T1000 (cell line): ENCODE measurements at regions not wholly inside any gene's neighbourhood (a gene's known extent, or its start where the extent isn't known, plus 50 kb on each side); places are given as distances from the start of the nearest gene placed in this dataset.

Source experiments
- DNase-seq: peaks from one replicate; lab custom pipeline; 2025; ENCODE audit warnings: mixed read lengths; lab: John Stamatoyannopoulos, UW

GRCh38 chr7:23980081-23980480 is 270.1 kb downstream of the STK31 start:
- no peak for DNase-seq

DNA sequence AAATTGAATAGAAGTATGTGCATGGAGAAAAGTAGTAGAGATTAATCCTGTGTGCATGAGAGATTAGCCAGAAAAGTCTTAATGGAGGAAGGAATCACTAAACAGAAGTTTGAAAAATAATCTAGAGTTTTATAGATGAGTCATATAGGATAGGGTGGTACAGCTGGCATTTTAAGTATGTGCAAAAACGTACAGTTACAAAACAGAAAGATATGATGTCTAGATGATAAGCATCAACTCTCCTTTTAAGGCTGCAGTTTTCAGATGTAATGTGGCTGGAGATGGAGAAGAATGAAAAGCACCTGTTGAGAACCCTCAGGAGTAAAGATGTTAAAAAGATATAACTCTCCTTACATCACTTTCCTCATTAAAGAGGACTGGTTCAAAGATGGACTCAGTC is 271.3 kb downstream of the STK31 start:
- DNase-seq, result no peak

DNA sequence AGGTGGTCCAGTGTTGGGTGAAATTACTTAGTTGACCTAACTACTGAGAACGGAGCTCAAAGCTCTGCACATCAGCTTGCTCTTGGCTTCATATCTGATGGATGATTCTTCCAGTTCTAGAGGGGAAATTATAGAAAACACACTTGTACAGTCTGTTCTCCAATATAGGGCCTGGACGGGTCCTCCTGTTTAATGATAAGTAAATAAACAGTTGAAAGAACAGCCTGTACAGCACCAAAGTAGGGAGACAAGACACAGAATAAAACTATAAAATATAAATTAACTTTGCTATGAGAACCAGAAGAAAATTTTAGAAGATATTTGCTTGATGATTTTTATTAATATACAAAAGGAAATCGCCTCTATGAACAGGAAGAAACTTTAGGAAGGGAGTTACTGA is 271.7 kb downstream of the STK31 start:
- no peak for DNase-seq

DNA sequence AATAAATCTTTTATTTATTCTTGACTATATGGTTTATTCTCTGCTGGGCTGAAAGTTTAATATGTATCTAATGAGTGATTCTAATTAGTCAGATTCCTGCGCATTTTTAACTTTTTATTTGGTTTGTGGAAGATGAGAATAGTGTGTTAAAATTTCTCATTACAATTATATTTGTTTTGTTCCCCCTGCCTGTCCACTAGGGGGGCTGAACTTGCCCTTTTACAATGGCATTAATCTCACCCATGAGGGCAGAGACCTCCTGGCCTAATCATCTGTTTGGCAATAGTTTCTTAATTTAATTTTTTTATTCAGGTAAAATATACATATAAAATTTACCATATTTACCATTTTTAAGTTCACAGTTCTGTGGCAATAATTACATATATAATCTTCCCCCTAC is 278.5 kb upstream of the NPY start:
- no peak for DNase-seq

- DNase-seq, result no peak
Measured at GRCh38 chr7:24010495-24010894, 273.5 kb upstream of the NPY start.

- DNase-seq, result no peak
Measured at GRCh38 chr7:24017519-24017918, 266.5 kb upstream of the NPY start.

DNA sequence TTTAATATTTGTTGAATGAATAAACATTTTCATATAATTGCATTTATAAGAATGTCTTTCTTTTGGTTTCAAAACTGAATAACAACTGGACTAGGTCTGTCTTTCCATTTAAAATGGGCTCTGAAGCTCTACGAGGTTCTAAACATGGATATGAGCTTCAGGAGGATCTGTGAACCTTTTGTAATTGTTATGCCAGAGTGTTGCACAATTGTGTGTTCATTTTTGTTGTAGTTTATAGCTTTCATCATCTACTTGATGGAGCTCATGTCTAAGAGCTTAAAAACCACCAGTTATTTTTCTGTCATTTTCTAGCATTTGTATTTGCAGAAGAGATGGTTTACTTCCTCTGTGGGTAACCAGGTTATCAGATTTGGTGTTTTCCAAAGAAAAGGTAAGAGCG is 265.7 kb upstream of the NPY start:
- DNase-seq, result no peak

GRCh38 chr7:24019841-24020240 is 264.1 kb upstream of the NPY start:
- no peak for DNase-seq

- no peak for DNase-seq
Measured at GRCh38 chr7:24024276-24025068, 259.5 kb upstream of the NPY start.

GRCh38 chr7:24025094-24025493 is 258.9 kb upstream of the NPY start:
- DNase-seq, result no peak

- no peak for DNase-seq
Measured at GRCh38 chr7:24025765-24026164, 258.2 kb upstream of the NPY start.

DNA sequence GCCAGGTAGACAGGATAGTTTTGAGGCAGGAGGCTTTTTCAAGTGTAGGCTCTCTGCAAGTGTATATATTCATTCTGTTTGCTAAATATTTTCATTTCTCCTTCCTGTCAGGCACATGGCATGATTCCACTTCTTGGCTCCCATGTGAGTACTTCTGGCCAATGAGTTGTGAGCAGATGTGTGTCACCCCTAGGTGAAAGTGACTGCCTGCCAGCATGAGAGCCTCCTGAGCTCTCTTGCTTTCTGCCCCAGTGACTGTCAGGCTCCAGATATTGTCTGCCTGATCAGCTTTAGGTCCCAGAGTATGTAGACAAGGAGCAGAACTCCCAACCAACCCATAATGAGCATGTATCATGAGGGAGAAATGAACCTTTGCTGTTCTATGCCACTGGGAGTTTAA is 257.6 kb upstream of the NPY start:
- DNase-seq, result no peak

- no peak for DNase-seq
Measured at GRCh38 chr7:24029068-24029467, 254.9 kb upstream of the NPY start.

- no peak for DNase-seq
Measured at GRCh38 chr7:24034251-24034650, 249.7 kb upstream of the NPY start.

- DNase-seq, result no peak
Measured at GRCh38 chr7:24035366-24036032, 248.5 kb upstream of the NPY start.

DNA sequence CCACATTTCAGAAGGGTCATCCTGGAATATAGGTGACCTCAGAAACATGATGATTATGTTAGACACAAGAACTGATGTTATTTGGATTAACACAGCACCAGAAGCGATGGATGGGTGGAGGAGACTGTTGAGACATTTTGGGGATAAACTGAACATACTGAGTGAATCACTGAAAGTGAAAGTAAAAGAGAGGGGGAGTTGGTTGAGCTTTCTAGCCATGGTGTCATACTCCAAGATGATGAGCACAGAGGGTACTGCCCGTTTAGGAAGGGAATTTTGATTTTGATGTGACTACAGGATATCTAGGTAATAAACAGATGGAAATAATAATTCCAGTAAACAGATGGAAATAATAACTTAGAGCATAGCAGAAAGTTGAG is 248.0 kb upstream of the NPY start:
- DNase-seq, result no peak

DNA sequence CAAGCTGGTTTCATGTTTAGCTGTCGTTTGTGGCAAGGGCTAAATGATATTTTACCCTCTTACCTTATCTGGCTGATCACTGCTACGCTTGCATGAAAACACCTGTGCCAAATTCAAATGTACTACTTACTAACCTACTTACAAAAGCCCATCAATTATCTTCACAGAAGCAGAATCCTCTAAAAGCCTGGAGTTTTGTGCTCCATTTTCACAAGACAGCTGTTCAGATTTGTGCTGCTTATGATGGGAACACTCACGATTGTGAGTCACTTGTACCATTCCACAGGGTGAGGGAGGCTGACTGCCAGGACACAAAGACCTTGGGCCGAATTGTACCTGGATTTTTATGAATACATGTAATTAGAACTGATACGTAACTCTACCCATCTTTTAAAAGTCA is 245.0 kb upstream of the NPY start:
- DNase-seq, result no peak

DNA sequence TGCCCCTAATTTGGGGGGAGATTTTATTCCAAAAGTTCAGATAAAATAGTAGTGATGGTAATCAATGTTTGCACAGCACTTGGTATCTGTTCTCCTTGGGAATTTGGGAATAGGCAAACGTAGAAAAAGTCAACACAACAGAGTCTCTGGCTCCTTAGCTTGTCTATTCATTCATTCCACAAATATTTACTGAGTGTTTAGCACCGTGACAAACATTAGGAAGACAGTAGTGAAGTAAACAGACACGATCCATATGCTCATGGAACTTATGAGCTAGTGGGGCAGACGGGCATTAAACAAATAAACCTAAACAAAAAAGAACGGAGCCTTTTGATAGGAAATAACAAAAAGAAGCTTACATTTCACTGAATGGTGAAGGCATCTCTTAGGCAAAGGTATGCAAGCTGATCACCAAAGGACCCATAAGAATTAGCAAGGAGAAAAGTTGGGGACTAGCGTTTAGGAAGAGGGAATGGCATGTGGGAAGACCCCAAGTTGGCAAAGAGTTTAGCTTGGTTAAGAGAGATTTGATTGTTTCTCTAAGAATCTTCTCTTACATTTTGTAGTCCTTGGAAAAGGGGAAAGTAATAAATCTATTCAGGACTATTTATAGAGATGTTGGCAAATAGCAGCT is 243.9 kb upstream of the NPY start:
- DNase-seq, result no peak

DNA sequence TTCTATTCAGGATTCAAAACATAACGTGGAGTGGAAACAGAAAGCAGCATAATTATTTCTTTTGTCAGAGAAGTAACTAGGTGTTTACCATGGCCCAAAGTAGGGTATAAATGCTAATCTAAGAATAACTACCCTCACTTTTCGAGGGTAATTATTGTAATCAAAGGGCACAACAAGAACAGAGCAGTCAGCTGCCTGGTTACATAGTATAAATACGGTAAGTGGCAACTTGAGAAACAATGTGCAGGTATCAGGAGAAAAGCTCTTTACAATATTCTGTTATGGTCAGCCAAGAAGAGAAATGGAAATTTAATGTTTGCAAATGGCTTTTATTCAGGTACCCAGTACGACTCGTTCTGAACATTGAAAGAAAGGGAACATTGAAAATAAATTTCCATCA is 242.0 kb upstream of the NPY start:
- no peak for DNase-seq

GRCh38 chr7:24049296-24049695 is 234.7 kb upstream of the NPY start:
- no peak for DNase-seq

DNA sequence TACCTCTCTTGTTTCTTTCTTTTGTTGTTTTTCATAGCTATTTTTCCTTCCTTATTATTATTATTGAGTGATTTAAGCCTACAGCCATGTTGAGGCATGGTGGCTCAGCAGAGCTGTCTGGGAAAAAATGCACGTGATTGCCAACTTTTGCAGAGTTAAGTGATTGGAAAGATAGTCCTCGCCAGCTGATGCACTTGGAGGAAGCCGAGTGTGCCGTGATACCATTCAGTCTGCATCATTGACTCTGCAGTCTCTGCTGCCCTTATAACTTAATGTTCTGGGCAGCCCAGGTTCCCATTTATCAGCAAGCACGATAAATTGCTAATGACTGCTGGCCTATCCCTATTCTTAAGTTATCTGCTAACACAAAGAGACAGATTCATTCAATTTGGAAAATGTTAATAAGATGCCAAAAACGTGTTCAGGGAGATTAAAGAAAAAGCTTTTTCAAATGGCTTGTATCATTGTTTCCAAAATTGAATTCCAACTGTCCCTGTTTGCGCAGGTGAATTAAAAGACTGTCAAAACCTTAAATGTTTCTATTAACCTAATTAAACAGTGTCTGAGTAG is 232.9 kb upstream of the NPY start:
- DNase-seq, result no peak

GRCh38 chr7:24051651-24052050 is 232.3 kb upstream of the NPY start:
- no peak for DNase-seq
